VCaP (cell line): ENCODE measurements at regions not wholly inside any gene's neighbourhood (a gene's known extent, or its start where the extent isn't known, plus 50 kb on each side); places are given as distances from the start of the nearest gene placed in this dataset.

Experiments used
- H3K27ac ChIP-seq: fragments of 450-650 bp; 2 replicates; pipeline ENCODE4 v1.5.1; 2017
- CTCF ChIP-seq: fragments of 450-650 bp; conservative IDR thresholded peaks from 2 replicates; pipeline ENCODE4 v1.5.1; 2017; ENCODE audit warnings: mild to moderate bottlenecking, moderate library complexity

DNA sequence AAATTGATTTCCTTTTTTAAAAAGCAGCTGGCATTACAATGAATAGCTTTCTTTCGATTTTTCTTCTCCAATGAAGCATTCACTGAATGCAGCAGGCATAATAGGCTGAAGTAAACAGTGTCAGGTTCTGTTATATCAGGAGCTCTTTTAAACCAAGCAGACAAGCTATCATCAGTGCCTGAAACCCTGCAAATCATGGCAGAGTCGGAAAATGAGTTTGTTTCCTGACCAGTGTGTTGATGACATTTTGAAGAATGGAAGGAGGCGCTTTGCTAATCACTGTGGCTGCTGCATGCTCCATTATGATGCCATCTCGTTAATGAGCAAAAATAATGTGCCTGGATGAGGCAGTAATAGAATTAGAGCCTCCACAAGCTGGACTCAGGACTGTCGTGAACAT is 284.5 kb downstream of the ZNF608 start:
- H3K27ac ChIP-seq: no peak overlapping the region
- TF ChIP-seq CTCF: no peak

DNA sequence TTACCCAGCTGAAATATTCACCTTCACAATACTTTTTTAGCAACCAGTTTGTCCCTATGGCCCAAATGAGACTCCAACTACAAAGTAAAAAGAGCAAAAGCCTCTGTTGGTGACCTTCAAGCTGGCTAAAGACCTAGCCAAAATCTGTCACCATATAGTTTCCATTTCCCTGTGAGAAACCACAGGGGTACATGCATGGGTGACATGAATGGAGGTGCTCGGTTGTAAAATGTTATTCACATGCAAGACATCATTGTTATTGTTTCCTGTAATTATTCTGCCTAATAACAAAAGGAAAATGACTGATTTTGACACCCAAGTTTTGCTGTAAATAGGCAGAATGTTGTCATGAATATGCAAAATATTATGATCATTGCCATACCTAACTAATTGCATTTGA is 285.3 kb downstream of the ZNF608 start:
- no peak for TF ChIP-seq CTCF
- H3K27ac ChIP-seq: no peak overlapping the region

DNA sequence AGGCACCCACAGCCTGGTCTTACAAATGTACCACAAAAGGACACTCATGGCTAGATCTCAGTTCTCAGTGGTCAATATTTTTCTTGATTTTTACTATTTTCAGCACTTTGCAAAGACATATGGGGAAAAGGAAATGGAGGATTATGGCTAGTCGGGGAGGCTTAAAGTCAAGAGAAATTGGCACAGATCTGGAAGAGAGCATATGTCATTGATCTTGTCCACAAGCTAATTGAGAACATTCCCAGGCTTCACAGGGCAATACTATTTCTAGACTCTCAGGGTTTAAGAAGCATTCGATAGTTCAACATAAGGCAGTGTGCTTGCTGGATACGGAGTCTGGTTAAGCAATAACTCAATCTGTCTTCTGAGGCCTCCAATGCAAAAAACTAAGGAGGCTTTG is 285.8 kb downstream of the ZNF608 start:
- TF ChIP-seq CTCF: no peak
- no peak overlapping the region for H3K27ac ChIP-seq

GRCh38 chr5:124459984-124460383 is 286.5 kb downstream of the ZNF608 start:
- TF ChIP-seq CTCF: no peak
- no peak overlapping the region for H3K27ac ChIP-seq

GRCh38 chr5:124457901-124458300 is 288.5 kb downstream of the ZNF608 start:
- no peak for TF ChIP-seq CTCF
- no peak overlapping the region for H3K27ac ChIP-seq

- TF ChIP-seq CTCF: no peak
- H3K27ac ChIP-seq: no peak overlapping the region
Observed at GRCh38 chr5:124457101-124457500, 289.3 kb downstream of the ZNF608 start.

- no peak for TF ChIP-seq CTCF
- no peak overlapping the region for H3K27ac ChIP-seq
Observed at GRCh38 chr5:124456249-124456648, 290.2 kb downstream of the ZNF608 start.

GRCh38 chr5:124454081-124454480 is 292.4 kb downstream of the ZNF608 start:
- no peak for TF ChIP-seq CTCF
- no peak overlapping the region for H3K27ac ChIP-seq
